HepG2 (cell line): ENCODE measurements at regions not wholly inside any gene's neighbourhood (a gene's known extent, or its start where the extent isn't known, plus 50 kb on each side); places are given as distances from the start of the nearest gene placed in this dataset.
A peak's percentile ranks its signal among the peaks of the same experiment; 100 is the strongest.
"Not testable (repeated sequence)": the region's sequence is repeated elsewhere in the genome, so short reads cannot be mapped to it uniquely, and the experiment has no call there.

ENCODE experiments used
- ATAC-seq: fragments of 200-7000 bp; cut with Tn5 transposase; 3 replicates; pipeline ENCODE4 v1.9.1; 2020; ENCODE audit warnings: mild to moderate bottlenecking, moderate library complexity
- BruUV-seq: library from RNA; stranded (reverse); fragments of 400-500 nt; replicated peaks from 2 replicates; lab custom pipeline; 2021; lab: Mats Ljungman, UMichigan
- CTCF ChIA-PET: fragments of 300-600 bp; formaldehyde crosslinking; extraction: SDS; loops from one replicate; lab custom pipeline; 2021; ENCODE audit warnings: low total read pairs, inconsistent platforms, low intra/inter-chr PET ratio; lab: Yijun Ruan, JAX
- POLR2A ChIA-PET: fragments of 350-600 bp; sonication (Branson Sonifier 250); formaldehyde crosslinking; loops from one replicate; lab custom pipeline; 2020; ENCODE audit warnings: antibody characterized with exemption, inconsistent platforms; lab: Yijun Ruan, JAX
- DNase-seq: peaks from one replicate; pipeline ENCODE4 v3.0.0-alpha.2; 2015; ENCODE audit warnings: low spot score
- FAIRE-seq: peaks from 3 replicates; lab custom pipeline; 2011; peaks lifted over from hg19 to GRCh38; lab: Jason Lieb, UNC
- H2AFZ ChIP-seq: one replicate; pipeline ENCODE4 v1.6.1; 2011; ENCODE audit warnings: low read length, inconsistent platforms
- H3K27ac ChIP-seq: fragments of 300-600 bp; 3 replicates; pipeline ENCODE4 v1.8.0; 2011; ENCODE audit warnings: mixed run types, mild to moderate bottlenecking, mixed read lengths, low read length, inconsistent platforms; ENCODE audit not compliant: insufficient read depth; ENCODE audit errors: extremely low read length
- H3K27me3 ChIP-seq, 2 experiments: fragments of 200-600 bp in 1 of 2; 2 replicates in 1 of 2; 3 replicates in 1 of 2; pipeline versions ENCODE4 v1.6.0 to v1.8.0; 2011; ENCODE audit warnings: low read length in 2 of 2, mild to moderate bottlenecking in 2 of 2, moderate library complexity in 2 of 2, inconsistent platforms in 1 of 2; ENCODE audit not compliant: insufficient read depth in 2 of 2, control insufficient read depth in 1 of 2
- H3K36me3 ChIP-seq, 2 experiments: fragments of 200-600 bp in 1 of 2; replicated peaks in 1 of 2; 2 replicates in 1 of 2; 3 replicates in 1 of 2; pipeline versions ENCODE4 v1.5.1 to v1.8.0; 2011; ENCODE audit warnings: low read length in 2 of 2, inconsistent platforms in 1 of 2; ENCODE audit not compliant: insufficient read depth in 2 of 2, control insufficient read depth in 1 of 2
- H3K4me1 ChIP-seq: 2 replicates; pipeline ENCODE4 v1.5.1; 2012; ENCODE audit warnings: low read length, inconsistent platforms; ENCODE audit not compliant: insufficient read depth
- H3K4me2 ChIP-seq: 2 replicates; pipeline ENCODE4 v1.6.0; 2011; ENCODE audit warnings: low read depth, low read length, inconsistent platforms
- H3K4me3 ChIP-seq, 3 experiments: fragments of 200-600 bp in 1 of 3; sonication (generic), shearing (Covaris generic) in 1 of 3; replicated peaks in 1 of 3; 2 replicates each; pipeline ENCODE4 v1.5.1; 2011 to 2016; ENCODE audit warnings: low read length in 3 of 3, inconsistent platforms in 2 of 3, low read depth in 2 of 3, mild to moderate bottlenecking in 2 of 3, control low read depth in 1 of 3, mixed read lengths in 1 of 3; ENCODE audit not compliant: insufficient read depth in 1 of 3
- H3K79me2 ChIP-seq: one replicate; pipeline ENCODE4 v1.6.1; 2011; ENCODE audit warnings: low read length, inconsistent platforms; ENCODE audit not compliant: insufficient read depth
- H3K9ac ChIP-seq: 2 replicates; pipeline ENCODE4 v1.6.0; 2011; ENCODE audit warnings: mild to moderate bottlenecking, low read depth, low read length, inconsistent platforms; ENCODE audit not compliant: insufficient read depth
- H3K9me3 ChIP-seq: 2 replicates; pipeline ENCODE4 v1.5.1; 2012; ENCODE audit warnings: mild to moderate bottlenecking, low read length
- H4K20me1 ChIP-seq: 2 replicates; pipeline ENCODE4 v1.6.0; 2011; ENCODE audit warnings: inconsistent platforms, mild to moderate bottlenecking, low read length, moderate library complexity; ENCODE audit not compliant: insufficient read depth
- FOSL2 ChIP-seq: sonication (generic); formaldehyde crosslinking; IDR thresholded peaks from 2 replicates; pipeline ENCODE4 v1.4.0; 2020; ENCODE audit warnings: missing genetic modification reagents
- MAFK ChIP-seq, 2 experiments: IDR thresholded peaks in 1 of 2; conservative IDR thresholded peaks in 1 of 2; 2 replicates each; pipeline ENCODE4 v1.6.1; 2011; ENCODE audit warnings: improper control_type of control experiment in 2 of 2, low read length in 2 of 2
- NFATC3 ChIP-seq: sonication (generic); formaldehyde crosslinking; IDR thresholded peaks from 2 replicates; pipeline ENCODE4 v1.5.1; 2020; ENCODE audit warnings: mild to moderate bottlenecking, missing genetic modification reagents
- SP140L ChIP-seq: sonication (generic); formaldehyde crosslinking; IDR thresholded peaks from 2 replicates; pipeline ENCODE4 v1.4.0; 2020; ENCODE audit warnings: missing genetic modification reagents, borderline replicate concordance
- ZNF230 ChIP-seq: sonication (generic); formaldehyde crosslinking; IDR thresholded peaks from 2 replicates; pipeline ENCODE4 v1.4.0; 2020; ENCODE audit warnings: mild to moderate bottlenecking, missing genetic modification reagents
- ZNF562 ChIP-seq: sonication (generic); formaldehyde crosslinking; IDR thresholded peaks from 2 replicates; pipeline ENCODE4 v1.8.0; 2022; ENCODE audit warnings: missing genetic modification reagents, borderline replicate concordance
- WGBS: methylation state at CpG from one replicate; pipeline ENCODE4 v1.1.6; 2017; ENCODE audit warnings: low lambda C conversion rate; 5-methylcytosine and 5-hydroxymethylcytosine counted together
- in situ Hi-C: cut with HindIII; loops from 2 replicates; pipeline ENCODE4 v1.10.0; 2017; ENCODE audit warnings: low pct_unique_long_range_greater_than_20kb; ENCODE audit not compliant: extremely low pct_ligation_motif_present
- intact Hi-C: fragments of 100-400 bp; cut with micrococcal nuclease; formaldehyde crosslinking; loops from one replicate; pipeline ENCODE4 v1.10.0; 2022; ENCODE audit not compliant: unreplicated experiment

GRCh38 chr15:29645841-29646240 lies 176.4 kb downstream of the TJP1 start (continued):
- TF ChIP-seq NFATC3 (CRISPR knock-in tag) (no peak), SP140L (CRISPR knock-in tag) (no peak)

- POLR2A ChIA-PET, H3K9me3 ChIP-seq, H3K79me2 ChIP-seq, CTCF ChIA-PET, H3K4me2 ChIP-seq, DNase-seq, H4K20me1 ChIP-seq, H3K27me3 ChIP-seq, H3K4me1 ChIP-seq, H3K9ac ChIP-seq, FAIRE-seq, H3K4me3 ChIP-seq, intact Hi-C loops, H3K36me3 ChIP-seq, BruUV-seq, in situ Hi-C loops, ATAC-seq, H2AFZ ChIP-seq, H3K27ac ChIP-seq: not testable (repeated sequence)
- 58% methylated on average over 12 of the region's 12 CpGs for WGBS
Measured at GRCh38 chr15:29644361-29644760, 177.9 kb downstream of the TJP1 start.

- BruUV-seq: no TSS peak
- no peak overlapping the region for H3K27ac ChIP-seq
- CTCF ChIA-PET: no interaction called here
- no peak overlapping the region for H3K9ac ChIP-seq
- intact Hi-C loops: no loop called here
- no peak for ATAC-seq
- peaks cover 0 to 3% of the 10 kb centered on the region in 2 experiments; a peak in 1 of 5 replicates for H3K27me3 ChIP-seq
- TF ChIP-seq ZNF562 (CRISPR knock-in tag) (no peak), ZNF230 (CRISPR knock-in tag) (no peak), FOSL2 (CRISPR knock-in tag) (peak; percentile 58), MAFK (conservative IDR thresholded peaks at IDR 0.05 in 1 of 2, IDR thresholded peaks at IDR 0.05 in 1 of 2; ENCODE audit: low read length in 2 of 2) (peak; percentile 8 to 10; a peak in 1 of 4 replicates)
- TF ChIP-seq, all 625 proteins: peak for 2
- Histone ChIP-seq H2AFZ (no peak overlapping the region), H3K9me3 (no peaks in the 10 kb centered on the region), H3K4me3 (no peak overlapping the region), H3K4me2 (no peak overlapping the region), H3K79me2 (no peaks in the 10 kb centered on the region), H4K20me1 (no peaks in the 10 kb centered on the region), H3K36me3 (no peaks in the 10 kb centered on the region), H3K4me1 (peaks cover 17% of the 10 kb centered on the region)
- DNase-seq: peak; percentile 24
- 1% methylated on average over 4 of the region's 4 CpGs for WGBS
- POLR2A ChIA-PET: no interaction called here
- in situ Hi-C loops: no loop called here
- FAIRE-seq: no peak
Measured at GRCh38 chr15:29638781-29639180, 183.5 kb downstream of the TJP1 start.
